Hepatocyte (in vitro differentiated cells): ENCODE measurements at regions not wholly inside any gene's neighbourhood (a gene's known extent, or its start where the extent isn't known, plus 50 kb on each side); places are given as distances from the start of the nearest gene placed in this dataset.

ENCODE experiments used
- DNase-seq: peaks from one replicate; pipeline ENCODE4 v3.0.0-alpha.2; 2016; ENCODE audit warnings: low spot score
- H2AFZ ChIP-seq: fragments of 200-600 bp; sonication (generic); 2 replicates; pipeline ENCODE4 v1.6.0; 2016; ENCODE audit warnings: antibody characterized with exemption, mild to moderate bottlenecking
- H3K27ac ChIP-seq: fragments of 200-600 bp; sonication (generic); 2 replicates; pipeline ENCODE4 v1.5.1; 2016; ENCODE audit warnings: mild to moderate bottlenecking
- H3K27me3 ChIP-seq: fragments of 200-600 bp; sonication (generic); 2 replicates; pipeline ENCODE4 v1.6.1; 2016
- H3K36me3 ChIP-seq: fragments of 200-600 bp; sonication (generic); replicated peaks from 2 replicates; pipeline ENCODE4 v1.5.1; 2016; ENCODE audit warnings: low read depth; ENCODE audit not compliant: insufficient read depth
- H3K4me1 ChIP-seq: fragments of 200-600 bp; sonication (generic); 2 replicates; pipeline ENCODE4 v1.5.1; 2016; ENCODE audit warnings: mild to moderate bottlenecking, moderate library complexity; ENCODE audit not compliant: insufficient read depth
- H3K4me2 ChIP-seq: fragments of 200-600 bp; sonication (generic); 2 replicates; pipeline ENCODE4 v1.6.0; 2016
- H3K4me3 ChIP-seq: fragments of 200-600 bp; sonication (generic); 2 replicates; pipeline ENCODE4 v1.5.1; 2016; ENCODE audit warnings: mild to moderate bottlenecking
- H3K79me2 ChIP-seq: fragments of 200-600 bp; sonication (generic); 2 replicates; pipeline ENCODE4 v1.6.0; 2017; ENCODE audit warnings: mild to moderate bottlenecking
- H3K9me2 ChIP-seq: fragments of 200-600 bp; sonication (generic); replicated peaks from 2 replicates; pipeline ENCODE4 v1.6.0; 2017; ENCODE audit warnings: mild to moderate bottlenecking; ENCODE audit not compliant: insufficient read depth
- H3K9me3 ChIP-seq: fragments of 200-600 bp; sonication (generic); 2 replicates; pipeline ENCODE4 v1.5.1; 2016; ENCODE audit warnings: low read depth, mild to moderate bottlenecking
- H4K20me1 ChIP-seq: fragments of 200-600 bp; sonication (generic); 2 replicates; pipeline ENCODE4 v1.6.0; 2016; ENCODE audit warnings: mild to moderate bottlenecking; ENCODE audit not compliant: insufficient read depth, poor library complexity, severe bottlenecking
- CTCF ChIP-seq: fragments of 200-600 bp; sonication (generic); IDR thresholded peaks from 2 replicates; pipeline ENCODE4 v1.5.1; 2016; ENCODE audit warnings: antibody characterized with exemption, mild to moderate bottlenecking; ENCODE audit not compliant: poor library complexity
- EZH2 ChIP-seq: fragments of 200-600 bp; sonication (generic); IDR thresholded peaks from 2 replicates; pipeline ENCODE4 v1.6.1; 2016; ENCODE audit warnings: antibody characterized with exemption, mild to moderate bottlenecking, borderline replicate concordance
- EZH2phosphoT487 ChIP-seq: fragments of 200-600 bp; sonication (generic); IDR thresholded peaks from one replicate; pipeline ENCODE4 v1.6.1; 2018; ENCODE audit warnings: antibody characterized with exemption, mild to moderate bottlenecking, low read depth, moderate library complexity; ENCODE audit not compliant: unreplicated experiment, severe bottlenecking
- WGBS: methylation state at CpG from one replicate; pipeline ENCODE4 v1.1.6; 2016; ENCODE audit warnings: low lambda C conversion rate; ENCODE audit errors: missing lambda C conversion rate; 5-methylcytosine and 5-hydroxymethylcytosine counted together

- H3K36me3 ChIP-seq = no peaks in the 10 kb centered on the region
- H3K4me2 ChIP-seq = no peak overlapping the region
- no peak overlapping the region for H3K27ac ChIP-seq
- peaks cover 26% of the 10 kb centered on the region for H3K4me1 ChIP-seq
- H3K9me2 ChIP-seq = no peaks in the 10 kb centered on the region
- no peak for DNase-seq
- TF ChIP-seq CTCF (no peak), EZH2 (no peak)
- no peaks in the 10 kb centered on the region for H4K20me1 ChIP-seq
- no peak overlapping the region for H3K4me3 ChIP-seq
- no peaks in the 10 kb centered on the region for H3K79me2 ChIP-seq
- H3K27me3 ChIP-seq = no peaks in the 10 kb centered on the region
- no peak overlapping the region for H2AFZ ChIP-seq
- WGBS = 49% methylated on average over 4 of the region's 4 CpGs
- H3K9me3 ChIP-seq = no peaks in the 10 kb centered on the region
Observed at GRCh38 chr5:34488984-34489383, 167.1 kb upstream of the RAI14 start.

GRCh38 chr5:34490506-34491250 lies 165.4 kb upstream of the RAI14 start:
- no peaks in the 10 kb centered on the region for H3K27me3 ChIP-seq
- H3K9me2 ChIP-seq = no peaks in the 10 kb centered on the region
- no peak overlapping the region for H3K4me2 ChIP-seq
- WGBS = 19% methylated on average over 7 of the region's 14 CpGs
- H3K4me1 ChIP-seq = peaks cover 26% of the 10 kb centered on the region
- H3K9me3 ChIP-seq = no peaks in the 10 kb centered on the region
- DNase-seq = no peak
- no peak for TF ChIP-seq EZH2
- TF ChIP-seq CTCF = no peak
- no peak for TF ChIP-seq EZH2phosphoT487
- no peaks in the 10 kb centered on the region for H3K36me3 ChIP-seq
- H3K4me3 ChIP-seq = no peak overlapping the region
- peak overlapping the region; percentile 58 for H3K27ac ChIP-seq
- H3K79me2 ChIP-seq = no peaks in the 10 kb centered on the region
- peak overlapping the region; percentile 1 for H2AFZ ChIP-seq
- no peaks in the 10 kb centered on the region for H4K20me1 ChIP-seq

- no peak for TF ChIP-seq EZH2phosphoT487
- no peak for TF ChIP-seq CTCF
- TF ChIP-seq EZH2 = no peak
- H3K36me3 ChIP-seq = no peaks in the 10 kb centered on the region
- H3K27ac ChIP-seq = peak overlapping the region; percentile 58
- no peaks in the 10 kb centered on the region for H3K9me2 ChIP-seq
- DNase-seq = no peak
- no peaks in the 10 kb centered on the region for H3K27me3 ChIP-seq
- H3K4me1 ChIP-seq = peaks cover 26% of the 10 kb centered on the region
- no peak overlapping the region for H3K4me3 ChIP-seq
- H3K4me2 ChIP-seq = peak overlapping the region; percentile 14
- H3K9me3 ChIP-seq = no peaks in the 10 kb centered on the region
- H3K79me2 ChIP-seq = no peaks in the 10 kb centered on the region
- WGBS = 24% methylated on average over 6 of the region's 6 CpGs
- H2AFZ ChIP-seq = peak overlapping the region; percentile 1
- no peaks in the 10 kb centered on the region for H4K20me1 ChIP-seq
Observed at GRCh38 chr5:34491251-34491620, 164.9 kb upstream of the RAI14 start.
